GM21390 (cell line): ENCODE measurements at regions not wholly inside any gene's neighbourhood (a gene's known extent, or its start where the extent isn't known, plus 50 kb on each side); places are given as distances from the start of the nearest gene placed in this dataset.
"Not testable (repeated sequence)": the region's sequence is repeated elsewhere in the genome, so short reads cannot be mapped to it uniquely, and the experiment has no call there.

Experiments
- ATAC-seq: cut with Tn5 transposase; IDR thresholded peaks from one replicate; pipeline ENCODE4 v1.9.1; 2021; ENCODE audit not compliant: unreplicated experiment

DNA sequence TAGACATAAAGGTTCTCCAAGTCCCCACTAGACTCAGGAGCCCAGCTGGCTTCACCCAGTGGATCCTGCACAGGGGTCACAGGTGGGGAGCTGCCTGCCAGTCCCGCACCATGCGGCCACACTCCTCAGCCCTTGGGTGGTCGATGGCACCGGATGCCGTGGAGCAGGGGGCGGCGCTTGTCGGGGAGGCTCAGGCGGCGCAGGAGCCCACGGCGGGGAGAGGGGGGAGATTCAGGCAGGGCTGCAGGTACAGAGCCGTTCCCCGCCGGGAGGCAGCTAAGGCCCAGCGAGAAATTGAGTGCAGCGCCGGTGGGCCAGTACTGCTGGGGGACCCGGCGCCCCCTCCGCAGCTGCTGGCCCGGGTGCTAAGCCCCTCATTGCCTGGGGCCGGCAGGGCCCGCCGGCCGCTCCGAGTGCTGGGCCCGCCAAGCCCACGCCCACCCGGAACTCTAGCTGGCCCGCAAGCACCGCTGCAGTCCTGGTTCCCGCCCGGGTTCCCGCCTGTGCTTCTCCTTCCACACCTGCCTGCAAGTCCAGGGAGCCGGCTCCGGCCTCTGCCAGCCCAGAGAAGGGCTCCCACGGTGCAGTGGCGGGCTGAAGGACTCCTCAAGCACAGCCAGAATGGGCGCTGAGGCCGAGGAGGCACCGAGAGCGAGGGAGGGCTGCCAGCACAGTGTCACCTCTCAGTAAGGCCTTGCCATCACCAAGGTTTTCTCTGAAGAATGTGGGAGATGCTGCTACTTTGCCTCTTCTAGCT is 58.4 kb upstream of the PPP1R12A start:
- no peak for ATAC-seq

DNA sequence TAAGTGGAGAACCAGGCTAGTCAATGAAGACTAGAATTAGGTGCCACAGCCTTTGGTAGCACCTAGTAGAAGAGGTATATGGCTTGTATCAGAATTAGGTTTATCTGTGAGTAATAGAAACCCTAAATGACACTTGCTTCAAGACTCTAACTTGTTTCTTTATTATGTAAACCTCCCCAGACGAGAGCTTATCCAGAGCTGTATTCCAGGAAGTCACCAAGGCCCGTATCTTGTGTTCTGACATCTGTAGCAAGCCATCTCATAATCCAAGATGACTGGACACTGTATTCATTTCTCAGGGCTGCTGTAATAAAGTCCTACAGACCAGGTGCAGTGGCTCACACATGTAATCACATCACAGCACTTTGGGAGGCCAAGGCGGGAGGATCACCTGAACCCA is 56.7 kb upstream of the PPP1R12A start:
- no peak for ATAC-seq

DNA sequence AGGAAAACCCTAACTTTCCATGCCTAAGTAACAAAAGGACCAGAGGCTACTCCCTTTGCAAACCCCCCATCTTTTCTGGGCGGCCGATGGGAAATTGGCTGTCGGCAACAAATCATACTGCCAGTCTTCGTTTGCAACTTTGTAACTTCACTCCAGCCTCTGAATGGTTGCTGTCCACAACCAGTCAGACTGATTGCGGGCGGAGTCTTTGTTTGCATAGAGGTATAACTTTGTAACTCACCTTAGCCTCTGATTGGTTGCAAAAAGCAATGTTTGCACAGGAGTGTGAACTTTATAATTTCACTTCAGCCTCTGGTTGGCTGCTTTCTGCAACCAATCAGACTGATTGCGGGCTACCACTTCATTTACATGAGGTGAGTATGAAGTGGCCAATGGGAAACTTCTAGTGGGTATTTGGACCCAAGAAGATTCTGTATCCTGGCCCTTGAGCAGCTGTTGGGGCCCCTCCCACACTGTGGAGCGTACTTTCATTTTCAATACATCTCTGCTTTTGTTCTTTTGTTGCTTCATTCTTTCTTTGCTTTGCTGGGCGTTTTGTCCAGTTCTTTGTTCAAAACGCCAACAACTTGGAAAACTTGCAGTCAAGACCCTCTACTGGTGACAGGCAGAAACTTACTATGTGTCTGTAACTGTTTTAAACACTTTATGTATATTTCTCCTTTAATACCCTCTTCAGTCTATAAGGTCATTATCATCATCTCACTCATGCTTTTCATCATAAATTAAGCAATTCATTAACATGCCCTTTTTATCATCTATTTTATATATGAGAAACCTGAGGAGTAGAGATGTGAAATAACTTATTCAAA is 55.8 kb upstream of the PPP1R12A start:
- ATAC-seq: not testable (repeated sequence)

DNA sequence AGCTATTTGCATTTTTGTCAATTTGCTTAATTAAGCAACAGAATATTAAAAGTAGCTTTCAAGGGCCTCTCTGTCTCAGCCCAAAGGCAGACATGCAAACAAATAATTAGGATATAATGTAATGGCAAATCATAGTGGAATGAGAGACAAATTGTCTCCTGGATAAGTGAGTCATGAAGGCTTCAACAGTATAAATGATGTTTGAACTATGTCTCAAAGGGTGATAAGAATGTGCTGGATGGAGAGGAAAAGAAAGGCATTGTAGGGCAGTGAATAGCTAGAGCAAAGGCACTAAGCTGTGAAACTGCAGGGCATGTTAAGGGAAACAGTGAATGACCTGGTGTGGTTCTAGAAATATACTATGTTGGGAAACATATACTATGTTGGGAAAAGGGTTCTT is 53.5 kb upstream of the PPP1R12A start:
- no peak for ATAC-seq

DNA sequence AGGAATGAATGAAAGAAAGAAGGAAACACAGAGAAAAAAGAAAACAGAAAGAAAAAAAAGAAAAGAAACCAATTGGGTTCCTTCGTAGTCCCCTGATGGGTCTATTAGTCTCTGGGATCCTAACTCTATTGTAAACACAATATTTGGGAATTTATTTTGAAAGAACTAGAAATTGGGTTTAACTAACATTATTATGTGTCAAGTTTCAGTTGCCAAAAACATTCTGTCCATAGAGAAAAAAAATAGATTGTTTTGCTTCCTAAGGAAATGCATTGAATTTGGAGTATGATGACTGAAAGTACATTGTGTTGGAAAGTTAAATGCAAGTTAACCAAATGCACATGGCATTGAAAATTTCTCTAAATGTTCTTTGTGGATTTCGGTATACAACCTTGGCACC is 52.8 kb upstream of the PPP1R12A start:
- no peak for ATAC-seq
